Colonic mucosa (tissue), 4 donors: ENCODE measurements at regions not wholly inside any gene's neighbourhood (a gene's known extent, or its start where the extent isn't known, plus 50 kb on each side); places are given as distances from the start of the nearest gene placed in this dataset.
"Not testable (repeated sequence)": the region's sequence is repeated elsewhere in the genome, so short reads cannot be mapped to it uniquely, and the experiment has no call there.

Source experiments
- DNase-seq: peaks from one replicate; pipeline ENCODE4 v3.0.0-alpha.2; 2020
- H3K27ac ChIP-seq: fragments of 200-600 bp; one replicate; pipeline ENCODE4 v1.8.0; 2021
- H3K27me3 ChIP-seq: fragments of 200-600 bp; one replicate; pipeline ENCODE4 v1.8.0; 2021
- H3K36me3 ChIP-seq: fragments of 200-600 bp; one replicate; pipeline ENCODE4 v1.8.0; 2021
- H3K4me1 ChIP-seq: fragments of 200-600 bp; one replicate; pipeline ENCODE4 v1.8.0; 2021; ENCODE audit warnings: mild to moderate bottlenecking
- H3K4me3 ChIP-seq: fragments of 200-600 bp; one replicate; pipeline ENCODE4 v1.8.0; 2021
- H3K9ac ChIP-seq, 2 donors: one replicate each; pipeline ENCODE4 v1.7.0; 2013; ENCODE audit warnings: control low read depth in 2 of 2, low read depth in 2 of 2, low read length in 2 of 2
- H3K9me3 ChIP-seq: fragments of 200-600 bp; one replicate; pipeline ENCODE4 v1.8.0; 2021
- CTCF ChIP-seq: fragments of 200-600 bp; IDR thresholded peaks from one replicate; pipeline ENCODE4 v1.8.0; 2022; ENCODE audit warnings: antibody characterized with exemption, mild to moderate bottlenecking
- intact Hi-C: fragments of 100-400 bp; cut with DNase I; formaldehyde crosslinking; loops from one replicate; pipeline ENCODE4 v1.14.1; 2022
- donor health status: healthy.
- donor health status: DM: no; HTN: no; CAD: no.
- donor health status: DM: no; HTN: no; CAD: no.

GRCh38 chr20:4322499-4322898 is 73.4 kb upstream of the ADRA1D start:
- Histone ChIP-seq H3K27me3 (no peaks in the 10 kb centered on the region), H3K9me3 (no peaks in the 10 kb centered on the region), H3K4me3 (no peak overlapping the region), H3K36me3 (no peaks in the 10 kb centered on the region), H3K9ac (no peak overlapping the region), H3K27ac (no peak overlapping the region), H3K4me1 (no peaks in the 10 kb centered on the region)
- no peak for TF ChIP-seq CTCF
- DNase-seq: no peak
- intact Hi-C loops: no loop called here

GRCh38 chr20:4320291-4320690 is 71.2 kb upstream of the ADRA1D start:
- intact Hi-C loops: no loop called here
- Histone ChIP-seq H3K4me3 (no peak overlapping the region), H3K4me1 (no peaks in the 10 kb centered on the region), H3K36me3 (no peaks in the 10 kb centered on the region), H3K9ac (no peak overlapping the region), H3K27me3 (no peaks in the 10 kb centered on the region), H3K27ac (no peak overlapping the region), H3K9me3 (no peaks in the 10 kb centered on the region)
- no peak for TF ChIP-seq CTCF
- no peak for DNase-seq

GRCh38 chr20:4318891-4319290 is 69.8 kb upstream of the ADRA1D start:
- no peaks in the 10 kb centered on the region for H3K9me3 ChIP-seq
- H3K27ac ChIP-seq: no peak overlapping the region
- TF ChIP-seq CTCF: no peak
- no peaks in the 10 kb centered on the region for H3K27me3 ChIP-seq
- H3K4me3 ChIP-seq: no peak overlapping the region
- intact Hi-C loops: no loop called here
- H3K36me3 ChIP-seq: no peaks in the 10 kb centered on the region
- DNase-seq: no peak
- H3K9ac ChIP-seq: no peak overlapping the region
- no peaks in the 10 kb centered on the region for H3K4me1 ChIP-seq

- H3K4me1 ChIP-seq, H3K9me3 ChIP-seq, H3K9ac ChIP-seq, H3K27ac ChIP-seq, H3K27me3 ChIP-seq, intact Hi-C loops, H3K36me3 ChIP-seq, DNase-seq, H3K4me3 ChIP-seq: not testable (repeated sequence)
These were observed 61.5 kb upstream of the ADRA1D start for GRCh38 chr20:4310616-4311015.

- intact Hi-C loops: no loop called here
- no peaks in the 10 kb centered on the region for H3K9me3 ChIP-seq
- no peaks in the 10 kb centered on the region for H3K36me3 ChIP-seq
- no peak overlapping the region for H3K4me3 ChIP-seq
- DNase-seq: no peak
- H3K4me1 ChIP-seq: no peaks in the 10 kb centered on the region
- no peak overlapping the region for H3K9ac ChIP-seq
- TF ChIP-seq CTCF: no peak
- no peaks in the 10 kb centered on the region for H3K27me3 ChIP-seq
- H3K27ac ChIP-seq: no peak overlapping the region
These were observed 57.1 kb upstream of the ADRA1D start for GRCh38 chr20:4306206-4306605.

- Histone ChIP-seq H3K4me1 (no peaks in the 10 kb centered on the region), H3K9ac (no peak overlapping the region)
- TF ChIP-seq CTCF: no peak
These were observed 56.0 kb upstream of the ADRA1D start for GRCh38 chr20:4305091-4305490.

More at GRCh38 chr20:4305091-4305490, 56.0 kb upstream of the ADRA1D start:
- no peak for DNase-seq
- intact Hi-C loops: no loop called here
- H3K27ac ChIP-seq: no peak overlapping the region
- no peaks in the 10 kb centered on the region for H3K27me3 ChIP-seq
- no peak overlapping the region for H3K4me3 ChIP-seq
- no peaks in the 10 kb centered on the region for H3K36me3 ChIP-seq
- H3K9me3 ChIP-seq: no peaks in the 10 kb centered on the region
